ENCODE measurements at regions not wholly inside any gene's neighbourhood (a gene's known extent, or its start where the extent isn't known, plus 50 kb on each side); places are given as distances from the start of the nearest gene placed in this dataset.

DNA sequence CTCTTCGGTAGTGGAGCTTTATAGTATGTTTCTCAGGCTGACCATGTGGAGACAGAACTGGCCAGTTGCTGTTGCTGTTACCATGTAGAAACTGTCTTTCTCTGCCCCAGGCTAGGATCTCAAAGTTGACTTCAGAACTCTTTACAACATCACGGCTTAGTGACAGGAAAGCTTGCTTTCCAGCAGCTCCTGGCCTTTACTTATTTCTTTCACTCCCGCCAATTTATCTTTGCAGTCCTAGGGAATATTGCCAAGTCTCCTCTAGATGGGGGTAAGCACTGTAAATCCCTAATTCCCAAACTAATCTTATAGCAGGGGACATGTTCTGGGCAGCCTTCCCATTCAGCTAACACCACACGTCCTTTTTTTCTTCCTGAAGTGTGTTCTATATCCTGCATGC is 631.6 kb downstream of the SPRY1 start:
- DNase-seq (ENCODE audit: low read depth in 2 of 2): peak in 1 of 2 donors; percentile 95
- TF ChIP-seq, protein P1, sequence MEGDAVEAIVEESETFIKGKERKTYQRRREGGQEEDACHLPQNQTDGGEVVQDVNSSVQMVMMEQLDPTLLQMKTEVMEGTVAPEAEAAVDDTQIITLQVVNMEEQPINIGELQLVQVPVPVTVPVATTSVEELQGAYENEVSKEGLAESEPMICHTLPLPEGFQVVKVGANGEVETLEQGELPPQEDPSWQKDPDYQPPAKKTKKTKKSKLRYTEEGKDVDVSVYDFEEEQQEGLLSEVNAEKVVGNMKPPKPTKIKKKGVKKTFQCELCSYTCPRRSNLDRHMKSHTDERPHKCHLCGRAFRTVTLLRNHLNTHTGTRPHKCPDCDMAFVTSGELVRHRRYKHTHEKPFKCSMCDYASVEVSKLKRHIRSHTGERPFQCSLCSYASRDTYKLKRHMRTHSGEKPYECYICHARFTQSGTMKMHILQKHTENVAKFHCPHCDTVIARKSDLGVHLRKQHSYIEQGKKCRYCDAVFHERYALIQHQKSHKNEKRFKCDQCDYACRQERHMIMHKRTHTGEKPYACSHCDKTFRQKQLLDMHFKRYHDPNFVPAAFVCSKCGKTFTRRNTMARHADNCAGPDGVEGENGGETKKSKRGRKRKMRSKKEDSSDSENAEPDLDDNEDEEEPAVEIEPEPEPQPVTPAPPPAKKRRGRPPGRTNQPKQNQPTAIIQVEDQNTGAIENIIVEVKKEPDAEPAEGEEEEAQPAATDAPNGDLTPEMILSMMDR (IDR thresholded peaks at IDR 0.05; ENCODE audit: low read depth, low read length): no peak
- no peak overlapping the region for H3K4me3 ChIP-seq (replicated peaks in 1 of 2; ENCODE audit: low read depth in 2 of 2, low read length in 2 of 2)

DNA sequence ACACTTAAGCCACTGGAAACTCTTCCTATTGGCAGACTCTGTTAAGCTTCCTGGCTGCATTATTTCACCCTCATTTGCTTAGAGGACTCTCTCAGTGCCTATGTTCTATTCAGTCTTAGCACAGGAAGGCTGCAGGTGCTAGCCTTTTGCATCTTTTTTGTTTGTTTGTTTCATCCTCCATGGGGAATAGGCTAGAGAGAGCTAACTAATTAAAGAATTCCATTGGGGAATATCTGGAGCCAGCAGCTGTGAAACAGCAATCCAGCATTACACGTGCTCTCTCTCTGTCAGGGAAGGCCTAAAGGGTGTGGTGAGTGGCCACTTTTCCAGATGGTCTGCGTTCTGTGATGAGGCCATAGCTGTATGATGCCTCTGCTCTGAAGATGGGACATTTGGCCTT is 633.6 kb downstream of the SPRY1 start:
- H3K4me3 ChIP-seq (replicated peaks in 1 of 2; ENCODE audit: low read depth in 2 of 2, low read length in 2 of 2): no peak overlapping the region
- TF ChIP-seq, protein P1 (IDR thresholded peaks at IDR 0.05; ENCODE audit: low read depth, low read length): no peak
- DNase-seq (ENCODE audit: low read depth in 2 of 2): peak in 1 of 2 donors; percentile 31

DNA sequence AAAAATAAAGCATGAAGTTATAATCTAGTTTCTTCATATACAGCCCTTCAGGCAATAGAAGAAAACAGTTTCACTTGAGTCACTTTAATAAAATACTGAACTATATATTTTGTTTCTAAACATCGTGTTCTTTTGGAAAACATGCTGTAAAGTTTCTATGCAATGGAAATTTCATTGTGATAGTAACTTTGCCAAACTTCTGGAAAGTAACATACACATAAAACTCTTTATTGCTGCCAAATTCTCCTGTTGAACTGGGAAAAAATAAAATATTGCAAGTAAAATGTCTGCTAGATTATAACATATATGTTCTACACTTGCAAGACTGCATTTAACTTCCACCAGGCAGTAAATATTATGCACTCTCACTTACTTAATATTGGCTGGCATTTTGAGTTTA is 635.4 kb downstream of the SPRY1 start:
- no peak overlapping the region for H3K4me3 ChIP-seq (replicated peaks in 1 of 2; ENCODE audit: low read depth in 2 of 2, low read length in 2 of 2)
- TF ChIP-seq, protein P1 (IDR thresholded peaks at IDR 0.05; ENCODE audit: low read depth, low read length): no peak
- no peak for DNase-seq (ENCODE audit: low read depth in 2 of 2)

DNA sequence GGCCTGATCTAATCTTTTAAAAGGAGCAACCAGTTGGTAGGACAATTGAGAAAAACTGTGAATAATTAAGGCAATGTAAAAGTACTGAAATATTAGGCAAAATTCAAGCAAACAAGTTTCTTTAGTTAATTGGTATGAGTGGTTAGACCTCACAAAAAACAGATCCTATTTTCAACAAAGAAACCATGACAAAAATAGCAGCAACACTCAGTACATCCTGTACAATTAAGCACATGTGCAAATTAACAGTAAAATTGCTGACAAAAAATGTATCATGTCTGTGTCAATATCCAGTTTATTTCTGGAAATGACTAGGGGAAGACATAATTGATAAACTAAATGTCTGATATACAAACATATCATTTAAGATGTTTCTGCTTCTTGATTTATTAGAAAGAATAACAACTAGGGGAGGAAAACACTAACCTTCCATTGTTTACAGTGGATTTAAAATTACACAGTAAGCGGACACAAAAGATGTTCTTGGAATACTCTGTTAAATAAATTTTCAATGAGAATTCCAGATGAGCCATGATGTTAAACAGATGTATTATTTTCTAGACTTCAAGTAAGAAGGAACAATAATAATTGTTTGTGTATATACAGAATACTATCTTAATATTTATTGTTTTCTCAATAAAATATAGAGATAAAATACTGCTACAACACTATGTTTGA is 638.9 kb downstream of the SPRY1 start:
- DNase-seq (ENCODE audit: low read depth in 2 of 2): no peak
- H3K4me3 ChIP-seq (replicated peaks in 1 of 2; ENCODE audit: low read depth in 2 of 2, low read length in 2 of 2): no peak overlapping the region
- TF ChIP-seq, protein P1 (IDR thresholded peaks at IDR 0.05; ENCODE audit: low read depth, low read length): no peak

DNA sequence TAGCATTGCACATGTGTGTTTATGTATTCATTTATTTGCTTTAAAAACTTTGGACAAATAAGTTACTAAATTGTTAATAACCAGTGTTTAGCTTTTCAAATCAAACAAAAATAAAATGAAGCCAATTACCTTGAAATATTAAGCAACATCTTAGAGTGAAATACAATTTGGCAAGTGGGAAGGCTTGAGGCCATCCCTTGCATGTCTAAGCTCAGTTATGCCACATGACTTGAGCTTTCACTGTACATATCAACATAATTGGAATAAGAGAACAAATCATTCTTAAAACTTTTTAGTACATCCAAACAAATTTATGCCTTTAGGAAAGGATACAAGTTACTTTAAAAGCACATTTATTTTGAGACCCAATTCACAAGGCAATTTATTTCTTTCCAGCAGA is 640.6 kb downstream of the SPRY1 start:
- DNase-seq (ENCODE audit: low read depth in 2 of 2): no peak
- TF ChIP-seq, protein P1 (IDR thresholded peaks at IDR 0.05; ENCODE audit: low read depth, low read length): no peak
- H3K4me3 ChIP-seq (replicated peaks in 1 of 2; ENCODE audit: low read depth in 2 of 2, low read length in 2 of 2): no peak overlapping the region

DNA sequence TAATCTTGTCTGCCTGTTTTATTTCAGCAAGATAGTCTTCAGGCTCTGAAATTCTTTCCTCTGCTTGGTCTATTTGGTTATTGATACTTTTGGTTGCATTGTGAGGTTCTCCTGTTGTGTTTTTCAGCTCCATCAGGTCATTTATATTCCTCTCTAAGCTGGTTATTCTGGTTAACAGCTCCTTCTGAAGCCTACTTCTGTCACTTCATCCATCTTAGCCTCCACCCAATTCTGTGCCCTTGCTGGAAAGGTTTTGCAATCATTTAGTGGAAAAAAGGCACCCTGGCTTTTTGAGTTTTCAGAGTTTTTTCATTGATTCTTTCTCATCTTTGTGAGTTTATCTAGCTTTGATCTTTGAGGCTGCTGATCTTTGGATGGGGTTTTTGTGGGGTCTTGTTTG is 647.7 kb downstream of the SPRY1 start:
- TF ChIP-seq, protein P1 (IDR thresholded peaks at IDR 0.05; ENCODE audit: low read depth, low read length): no peak

DNA sequence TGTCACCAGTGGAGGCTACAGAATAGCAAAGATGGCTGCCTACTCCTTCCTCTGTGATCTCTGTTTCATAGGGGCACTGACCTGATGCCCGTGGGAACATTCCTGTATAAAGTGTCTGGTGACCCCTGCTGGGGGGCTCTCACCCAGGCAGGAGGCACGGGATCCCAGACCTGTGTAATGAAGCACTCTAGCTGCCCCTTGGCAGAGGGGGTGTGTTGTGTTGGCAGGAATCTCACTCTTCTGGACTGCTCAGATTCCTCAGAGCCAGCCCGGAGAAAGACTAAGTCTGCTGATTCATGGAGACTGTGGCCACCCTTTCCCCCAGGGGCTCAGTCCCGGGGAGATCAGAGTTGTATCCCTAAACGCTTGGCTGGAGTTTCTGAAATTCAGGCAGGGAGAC is 648.3 kb downstream of the SPRY1 start:
- TF ChIP-seq, protein P1 (IDR thresholded peaks at IDR 0.05; ENCODE audit: low read depth, low read length): no peak
- H3K4me3 ChIP-seq (replicated peaks in 1 of 2; ENCODE audit: low read depth in 2 of 2, low read length in 2 of 2): no peak overlapping the region
- DNase-seq (ENCODE audit: low read depth in 2 of 2): no peak

More for the DNA sequence above, 647.7 kb downstream of the SPRY1 start:
- H3K4me3 ChIP-seq (replicated peaks in 1 of 2; ENCODE audit: low read depth in 2 of 2, low read length in 2 of 2): no peak overlapping the region
- DNase-seq (ENCODE audit: low read depth in 2 of 2): no peak
